OCI-LY1 (cell line): ENCODE measurements at regions not wholly inside any gene's neighbourhood (a gene's known extent, or its start where the extent isn't known, plus 50 kb on each side); places are given as distances from the start of the nearest gene placed in this dataset.

Experiments used
- H2AFZ ChIP-seq: fragments of 200-600 bp; sonication (generic), shearing (Covaris generic); 2 replicates; pipeline ENCODE4 v1.6.0; 2014; ENCODE audit warnings: antibody characterized with exemption, mild to moderate bottlenecking, low read length
- H3F3A ChIP-seq: fragments of 200-600 bp; sonication (generic), shearing (Covaris generic); 2 replicates; pipeline ENCODE4 v1.6.0; 2014; ENCODE audit warnings: mild to moderate bottlenecking, antibody characterized with exemption, low read length, moderate library complexity; ENCODE audit not compliant: insufficient read depth
- H3K27ac ChIP-seq: fragments of 200-600 bp; sonication (generic); 2 replicates; pipeline ENCODE4 v1.5.1; 2014; ENCODE audit warnings: low read length, mixed run types, mild to moderate bottlenecking, low read depth; ENCODE audit not compliant: poor library complexity, severe bottlenecking
- H3K27me3 ChIP-seq: fragments of 200-600 bp; sonication (generic); 2 replicates; pipeline ENCODE4 v1.6.0; 2014; ENCODE audit warnings: antibody characterized with exemption, mild to moderate bottlenecking, low read length, moderate library complexity; ENCODE audit not compliant: insufficient read depth
- H3K36me3 ChIP-seq: fragments of 200-600 bp; sonication (generic); 2 replicates; pipeline ENCODE4 v1.6.1; 2014; ENCODE audit warnings: mild to moderate bottlenecking, antibody characterized with exemption, low read length, moderate library complexity, mixed read lengths; ENCODE audit not compliant: insufficient read depth
- H3K4me1 ChIP-seq: fragments of 200-600 bp; sonication (generic); 2 replicates; pipeline ENCODE4 v1.5.1; 2014; ENCODE audit warnings: mild to moderate bottlenecking, low read length, moderate library complexity; ENCODE audit not compliant: insufficient read depth, severe bottlenecking
- H3K4me2 ChIP-seq: fragments of 200-600 bp; sonication (generic), shearing (Covaris generic); 2 replicates; pipeline ENCODE4 v1.6.1; 2014; ENCODE audit warnings: low read length
- H3K4me3 ChIP-seq: fragments of 200-600 bp; sonication (generic); 2 replicates; pipeline ENCODE4 v1.5.1; 2014; ENCODE audit warnings: low read length, low read depth, mild to moderate bottlenecking, mixed read lengths; ENCODE audit not compliant: poor library complexity, severe bottlenecking
- H3K79me2 ChIP-seq: fragments of 200-600 bp; shearing (Covaris generic); 2 replicates; pipeline ENCODE4 v1.6.1; 2016; ENCODE audit warnings: mixed run types, low read length, mixed read lengths; ENCODE audit not compliant: insufficient read depth
- H3K9ac ChIP-seq: fragments of 200-600 bp; sonication (generic), shearing (Covaris generic); 2 replicates; pipeline ENCODE4 v1.6.1; 2014; ENCODE audit warnings: mild to moderate bottlenecking, low read length, mixed read lengths
- H3K9me2 ChIP-seq: fragments of 200-600 bp; sonication (generic), shearing (Covaris generic); 2 replicates; pipeline ENCODE4 v1.6.1; 2014; ENCODE audit warnings: low read depth, mild to moderate bottlenecking, low read length, mixed read lengths
- H3K9me3 ChIP-seq: fragments of 200-600 bp; shearing (Covaris generic); 2 replicates; pipeline ENCODE4 v1.6.1; 2014; ENCODE audit warnings: low read length, mixed read lengths
- H4K20me1 ChIP-seq: fragments of 200-600 bp; sonication (generic), shearing (Covaris generic); 2 replicates; pipeline ENCODE4 v1.6.0; 2016; ENCODE audit warnings: mild to moderate bottlenecking, low read length; ENCODE audit not compliant: insufficient read depth
- EZH2 ChIP-seq: fragments of 200-600 bp; sonication (generic), shearing (Covaris generic); IDR thresholded peaks from 2 replicates; pipeline ENCODE4 v1.8.0; 2017; ENCODE audit warnings: borderline replicate concordance, mixed run types, mild to moderate bottlenecking, antibody characterized with exemption, low read length, moderate library complexity, mixed read lengths
- TF ChIP-seq, protein P1 (sequence below): fragments of 200-600 bp; sonication (generic), shearing (Covaris generic); IDR thresholded peaks from 2 replicates; pipeline ENCODE4 v1.5.1; 2017; ENCODE audit warnings: mild to moderate bottlenecking, antibody characterized with exemption, low read length, moderate library complexity, mixed read lengths

DNA sequence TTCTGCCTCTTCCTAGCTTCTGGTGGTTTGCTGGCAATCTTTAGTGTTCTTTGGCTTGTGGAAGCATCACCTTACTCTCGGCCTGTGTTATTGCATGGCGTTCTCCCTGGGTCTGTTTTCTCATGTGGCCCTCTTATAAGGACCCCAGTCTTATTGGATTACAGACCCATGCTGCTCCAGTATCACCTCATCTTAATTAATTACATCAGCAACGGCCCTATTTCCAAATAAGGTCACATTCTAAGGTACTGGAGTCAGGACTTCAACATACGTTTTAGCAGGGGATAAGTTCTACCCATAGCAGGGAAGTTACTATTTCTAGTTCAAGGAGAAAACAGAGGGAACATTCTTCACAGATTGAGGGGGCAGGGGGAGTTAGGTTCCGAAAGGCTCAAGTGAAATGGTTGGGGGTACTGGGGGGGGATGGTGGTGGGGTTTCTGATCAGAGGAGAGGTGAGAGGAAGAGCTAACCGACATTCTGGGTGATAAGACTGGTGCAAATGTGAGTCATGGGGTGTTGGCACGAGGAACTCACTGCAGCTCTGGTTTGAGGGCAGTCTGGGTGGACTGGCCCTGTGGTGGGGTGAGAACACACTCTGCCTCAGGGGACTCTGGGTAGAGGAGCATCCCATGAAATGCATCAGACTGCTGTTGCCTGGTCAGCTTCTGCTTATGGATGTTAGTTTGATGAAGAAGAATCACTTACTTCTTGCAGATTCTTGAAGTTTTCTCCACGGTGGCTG, 51.5 kb upstream of the ZBED5 start:
- Histone ChIP-seq H2AFZ (no peak overlapping the region), H3K36me3 (no peaks in the 10 kb centered on the region; the same call in 1 of the 2 replicates), H3K27ac (no peak overlapping the region), H3K4me2 (no peak overlapping the region), H4K20me1 (no peaks in the 10 kb centered on the region), H3K4me1 (no peaks in the 10 kb centered on the region), H3K9ac (no peak overlapping the region), H3K9me2 (no peaks in the 10 kb centered on the region), H3K9me3 (0 out of 2 replicates have a peak, but pooled peaks cover 2% of the 10 kb centered on the region), H3K4me3 (no peak overlapping the region), H3K27me3 (no peaks in the 10 kb centered on the region; the same call in 1 of the 2 replicates), H3F3A (no peaks in the 10 kb centered on the region), H3K79me2 (no peaks in the 10 kb centered on the region)
- TF ChIP-seq EZH2, result no peak
- TF ChIP-seq, protein P1, sequence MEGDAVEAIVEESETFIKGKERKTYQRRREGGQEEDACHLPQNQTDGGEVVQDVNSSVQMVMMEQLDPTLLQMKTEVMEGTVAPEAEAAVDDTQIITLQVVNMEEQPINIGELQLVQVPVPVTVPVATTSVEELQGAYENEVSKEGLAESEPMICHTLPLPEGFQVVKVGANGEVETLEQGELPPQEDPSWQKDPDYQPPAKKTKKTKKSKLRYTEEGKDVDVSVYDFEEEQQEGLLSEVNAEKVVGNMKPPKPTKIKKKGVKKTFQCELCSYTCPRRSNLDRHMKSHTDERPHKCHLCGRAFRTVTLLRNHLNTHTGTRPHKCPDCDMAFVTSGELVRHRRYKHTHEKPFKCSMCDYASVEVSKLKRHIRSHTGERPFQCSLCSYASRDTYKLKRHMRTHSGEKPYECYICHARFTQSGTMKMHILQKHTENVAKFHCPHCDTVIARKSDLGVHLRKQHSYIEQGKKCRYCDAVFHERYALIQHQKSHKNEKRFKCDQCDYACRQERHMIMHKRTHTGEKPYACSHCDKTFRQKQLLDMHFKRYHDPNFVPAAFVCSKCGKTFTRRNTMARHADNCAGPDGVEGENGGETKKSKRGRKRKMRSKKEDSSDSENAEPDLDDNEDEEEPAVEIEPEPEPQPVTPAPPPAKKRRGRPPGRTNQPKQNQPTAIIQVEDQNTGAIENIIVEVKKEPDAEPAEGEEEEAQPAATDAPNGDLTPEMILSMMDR, result no peak

DNA sequence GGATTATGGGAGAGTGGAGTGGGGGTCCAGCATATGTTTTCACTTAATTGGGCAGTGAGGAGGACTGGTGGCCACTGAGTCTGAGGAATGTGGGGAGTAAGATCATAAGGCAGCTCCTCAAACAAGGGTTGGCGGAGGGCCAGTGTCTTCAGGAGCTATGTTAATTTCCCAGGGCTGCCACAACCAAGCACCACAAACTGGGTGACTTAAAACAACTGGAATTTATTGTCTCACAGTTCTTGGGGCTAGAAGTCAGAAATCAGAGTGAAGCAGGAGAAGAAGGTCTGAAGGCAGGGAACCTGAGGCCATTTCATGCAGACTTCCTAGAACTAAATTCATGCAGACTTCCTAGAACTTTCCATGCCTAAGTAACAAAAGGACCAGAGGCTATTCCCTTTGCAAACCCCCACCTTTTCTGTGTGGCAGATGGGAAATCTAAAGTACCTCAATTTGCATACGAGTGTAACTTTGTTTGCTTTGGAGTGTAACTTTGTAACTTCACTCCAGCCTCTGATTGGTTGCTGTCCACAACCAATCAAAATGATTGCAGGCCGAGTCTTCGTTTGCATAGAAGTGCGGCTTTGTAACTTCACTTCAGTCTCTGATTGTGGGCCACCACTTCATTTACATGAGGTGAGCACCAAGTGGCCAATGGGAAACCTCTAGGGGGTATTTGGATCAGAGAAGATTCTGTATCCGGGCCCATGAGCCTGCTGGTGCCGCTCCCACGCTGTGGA, 50.5 kb upstream of the ZBED5 start:
- no peaks in the 10 kb centered on the region for H3K4me1 ChIP-seq
- 0 out of 2 replicates have a peak, but pooled peaks cover 2% of the 10 kb centered on the region for H3K9me3 ChIP-seq
- no peaks in the 10 kb centered on the region for H4K20me1 ChIP-seq
- H3K9me2 ChIP-seq, result no peaks in the 10 kb centered on the region
- TF ChIP-seq EZH2, result no peak
- TF ChIP-seq, protein P1, result no peak
- H3K4me2 ChIP-seq, result no peak overlapping the region
- no peaks in the 10 kb centered on the region for H3F3A ChIP-seq
- H3K36me3 ChIP-seq, result no peaks in the 10 kb centered on the region; the same call in 1 of the 2 replicates
- no peaks in the 10 kb centered on the region for H3K79me2 ChIP-seq
- no peak overlapping the region for H2AFZ ChIP-seq
- no peak overlapping the region for H3K27ac ChIP-seq
- no peak overlapping the region for H3K4me3 ChIP-seq
- no peaks in the 10 kb centered on the region; the same call in 1 of the 2 replicates for H3K27me3 ChIP-seq
- no peak overlapping the region for H3K9ac ChIP-seq
